SK-N-MC (cell line): ENCODE measurements at regions not wholly inside any gene's neighbourhood (a gene's known extent, or its start where the extent isn't known, plus 50 kb on each side); places are given as distances from the start of the nearest gene placed in this dataset.

Experiments used
- EZH2 ChIP-seq: fragments of 200-600 bp; sonication (generic); IDR thresholded peaks from one replicate; pipeline ENCODE4 v1.6.1; 2017; ENCODE audit warnings: antibody characterized with exemption
- FOXP2 ChIP-seq: optimal IDR thresholded peaks from 2 replicates; pipeline ENCODE3; 2011; ENCODE audit warnings: mild to moderate bottlenecking, moderate library complexity; ENCODE audit not compliant: insufficient read depth; ENCODE audit errors: extremely low read length, control extremely low read depth
- POLR2AphosphoS5 ChIP-seq: IDR thresholded peaks from 2 replicates; pipeline ENCODE4 v1.6.1; 2012; ENCODE audit warnings: mild to moderate bottlenecking, low read depth, low read length, borderline replicate concordance

GRCh38 chr7:6917258-6917657, 91.2 kb upstream of the CCZ1B start:
- TF ChIP-seq FOXP2 (no peak), POLR2AphosphoS5 (no peak), EZH2 (no peak)
